ENCODE measurements at regions not wholly inside any gene's neighbourhood (a gene's known extent, or its start where the extent isn't known, plus 50 kb on each side); places are given as distances from the start of the nearest gene placed in this dataset.
A peak's percentile ranks its signal among the peaks of the same experiment; 100 is the strongest.

DNA sequence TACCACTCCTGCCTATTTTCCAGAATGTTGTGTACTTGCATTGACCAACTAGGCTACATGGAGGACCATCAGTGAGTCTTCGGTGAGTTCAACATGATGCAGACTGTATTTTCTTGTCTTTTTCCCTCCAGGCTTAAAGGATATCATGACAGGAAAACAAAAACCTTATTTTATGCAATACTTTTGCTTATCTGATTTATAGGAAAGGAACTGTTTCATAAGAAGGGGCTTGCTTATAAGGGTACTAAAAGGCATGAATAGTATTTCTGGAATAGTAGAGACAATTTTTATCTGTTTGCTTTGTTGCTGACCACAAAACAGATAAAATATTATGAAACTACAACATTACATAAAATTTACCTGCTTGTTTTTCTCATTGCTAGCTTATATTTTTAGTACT, 374.7 kb downstream of the KLF5 start:
- 88% methylated on average over 1 of the region's 1 CpG for WGBS
- H3K9ac ChIP-seq (ENCODE audit: low read length): no peak overlapping the region

DNA sequence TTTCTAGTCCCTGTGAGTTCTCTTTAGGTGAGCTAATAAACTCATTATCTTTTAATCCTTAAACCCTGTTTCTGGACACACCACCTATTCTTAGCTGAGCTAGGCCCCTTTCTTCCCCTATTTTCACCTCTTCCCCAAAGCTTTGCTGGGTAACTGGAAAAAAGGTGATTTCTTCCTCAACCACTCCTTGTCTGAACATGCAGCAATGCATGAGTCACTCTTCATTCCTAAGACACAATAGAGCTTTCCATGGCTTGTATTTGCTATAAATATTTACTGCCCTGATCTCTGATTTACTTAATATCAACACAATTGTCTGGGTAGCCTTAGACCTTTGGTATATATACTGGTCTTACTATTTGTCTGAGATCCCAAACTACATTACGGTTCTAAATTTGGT, 370.9 kb downstream of the KLF5 start:
- Histone ChIP-seq H3K79me1 (replicated peaks; ENCODE audit: low read length, poor library complexity, severe bottlenecking) (no peaks in the 10 kb centered on the region), H3K18ac (ENCODE audit: low read depth in 1 of 2, low read length in 2 of 2) (no peak overlapping the region), H3K4me1 (ENCODE audit: control insufficient read depth, insufficient read depth, low read depth, low read length) (no peaks in the 10 kb centered on the region), H4K91ac (ENCODE audit: low read length) (no peak overlapping the region), H3K23ac (ENCODE audit: low read length in 2 of 2) (no peak overlapping the region), H2AK5ac (ENCODE audit: low read length, severe bottlenecking) (no peak overlapping the region), H3K4me3 (ENCODE audit: insufficient read depth in 1 of 2, low read depth in 1 of 2, low read length in 2 of 2) (no peak overlapping the region), H3K14ac (ENCODE audit: low read length in 2 of 2) (no peak overlapping the region), H3K27ac (ENCODE audit: low read length, poor library complexity, severe bottlenecking) (no peak overlapping the region), H2AFZ (ENCODE audit: low read depth, low read length) (no peak overlapping the region), H4K8ac (ENCODE audit: low read length) (no peak overlapping the region), H3K4ac (ENCODE audit: low read depth in 1 of 2, low read length in 2 of 2) (no peak overlapping the region), H2BK5ac (ENCODE audit: low read depth, low read length, poor library complexity, severe bottlenecking) (no peak overlapping the region), H3K9me3 (ENCODE audit: control insufficient read depth, low read length) (peaks cover 11% of the 10 kb centered on the region), H2BK12ac (ENCODE audit: low read length in 2 of 2) (no peak overlapping the region), H2BK15ac (ENCODE audit: low read depth, poor library complexity, severe bottlenecking) (no peak overlapping the region), H3K36me3 (ENCODE audit: control insufficient read depth in 1 of 2, insufficient read depth in 2 of 2, low read depth in 1 of 2, low read length in 2 of 2) (no peaks in the 10 kb centered on the region), H2BK120ac (ENCODE audit: low read depth, low read length) (no peak overlapping the region), H3K27me3 (ENCODE audit: control insufficient read depth in 1 of 2, insufficient read depth in 1 of 2, low read length in 2 of 2) (no peaks in the 10 kb centered on the region), H3K9ac (ENCODE audit: low read length) (no peak overlapping the region), H3K4me2 (ENCODE audit: low read length, poor library complexity, severe bottlenecking) (no peak overlapping the region)
- no CpG with 5 or more reads among the region's 1 CpG for WGBS
- DNase-seq: peak; percentile 22

More for the DNA sequence above, 374.7 kb downstream of the KLF5 start:
- Histone ChIP-seq H3K27ac (ENCODE audit: low read length, poor library complexity, severe bottlenecking) (no peak overlapping the region), H2AFZ (ENCODE audit: low read depth, low read length) (no peak overlapping the region), H4K91ac (ENCODE audit: low read length) (no peak overlapping the region), H2BK12ac (ENCODE audit: low read length in 2 of 2) (no peak overlapping the region), H3K4me3 (ENCODE audit: insufficient read depth in 1 of 2, low read depth in 1 of 2, low read length in 2 of 2) (no peak overlapping the region), H4K8ac (ENCODE audit: low read length) (no peak overlapping the region), H3K4ac (ENCODE audit: low read depth in 1 of 2, low read length in 2 of 2) (no peak overlapping the region), H2AK5ac (ENCODE audit: low read length, severe bottlenecking) (no peak overlapping the region), H2BK120ac (ENCODE audit: low read depth, low read length) (no peak overlapping the region), H3K36me3 (ENCODE audit: control insufficient read depth in 1 of 2, insufficient read depth in 2 of 2, low read depth in 1 of 2, low read length in 2 of 2) (no peaks in the 10 kb centered on the region), H3K79me1 (replicated peaks; ENCODE audit: low read length, poor library complexity, severe bottlenecking) (no peaks in the 10 kb centered on the region), H3K4me2 (ENCODE audit: low read length, poor library complexity, severe bottlenecking) (no peak overlapping the region), H3K4me1 (ENCODE audit: control insufficient read depth, insufficient read depth, low read depth, low read length) (no peaks in the 10 kb centered on the region), H3K23ac (ENCODE audit: low read length in 2 of 2) (no peak overlapping the region), H3K14ac (ENCODE audit: low read length in 2 of 2) (no peak overlapping the region), H3K9me3 (ENCODE audit: control insufficient read depth, low read length) (peaks cover 33% of the 10 kb centered on the region), H2BK5ac (ENCODE audit: low read depth, low read length, poor library complexity, severe bottlenecking) (no peak overlapping the region), H3K27me3 (ENCODE audit: control insufficient read depth in 1 of 2, insufficient read depth in 1 of 2, low read length in 2 of 2) (no peaks in the 10 kb centered on the region), H3K18ac (ENCODE audit: low read depth in 1 of 2, low read length in 2 of 2) (no peak overlapping the region), H2BK15ac (ENCODE audit: low read depth, poor library complexity, severe bottlenecking) (no peak overlapping the region)
- no peak for DNase-seq

- Histone ChIP-seq H3K79me1 (replicated peaks; ENCODE audit: low read length, poor library complexity, severe bottlenecking) (no peaks in the 10 kb centered on the region), H3K14ac (ENCODE audit: low read length in 2 of 2) (no peak overlapping the region), H3K23ac (ENCODE audit: low read length in 2 of 2) (no peak overlapping the region), H3K9ac (ENCODE audit: low read length) (no peak overlapping the region), H3K18ac (ENCODE audit: low read depth in 1 of 2, low read length in 2 of 2) (no peak overlapping the region), H3K27ac (ENCODE audit: low read length, poor library complexity, severe bottlenecking) (no peak overlapping the region), H3K4me2 (ENCODE audit: low read length, poor library complexity, severe bottlenecking) (no peak overlapping the region), H2BK15ac (ENCODE audit: low read depth, poor library complexity, severe bottlenecking) (no peak overlapping the region), H4K8ac (ENCODE audit: low read length) (no peak overlapping the region), H3K4me1 (ENCODE audit: control insufficient read depth, insufficient read depth, low read depth, low read length) (no peaks in the 10 kb centered on the region), H3K9me3 (ENCODE audit: control insufficient read depth, low read length) (peaks cover 4% of the 10 kb centered on the region), H2AFZ (ENCODE audit: low read depth, low read length) (no peak overlapping the region), H2BK5ac (ENCODE audit: low read depth, low read length, poor library complexity, severe bottlenecking) (no peak overlapping the region), H3K36me3 (ENCODE audit: control insufficient read depth in 1 of 2, insufficient read depth in 2 of 2, low read depth in 1 of 2, low read length in 2 of 2) (no peaks in the 10 kb centered on the region), H3K4me3 (ENCODE audit: insufficient read depth in 1 of 2, low read depth in 1 of 2, low read length in 2 of 2) (no peak overlapping the region), H3K27me3 (ENCODE audit: control insufficient read depth in 1 of 2, insufficient read depth in 1 of 2, low read length in 2 of 2) (no peaks in the 10 kb centered on the region), H4K91ac (ENCODE audit: low read length) (no peak overlapping the region), H2AK5ac (ENCODE audit: low read length, severe bottlenecking) (no peak overlapping the region), H3K4ac (ENCODE audit: low read depth in 1 of 2, low read length in 2 of 2) (no peak overlapping the region), H2BK12ac (ENCODE audit: low read length in 2 of 2) (no peak overlapping the region), H2BK120ac (ENCODE audit: low read depth, low read length) (no peak overlapping the region)
- 100% methylated on average over 1 of the region's 1 CpG for WGBS
- no peak for DNase-seq
These were observed 369.9 kb downstream of the KLF5 start for GRCh38 chr13:73428706-73429105.

- no peak overlapping the region for H2AK5ac ChIP-seq (ENCODE audit: low read length, severe bottlenecking)
- peak; percentile 71 for DNase-seq
- H3K4me2 ChIP-seq (ENCODE audit: low read length, poor library complexity, severe bottlenecking): no peak overlapping the region
- no peak overlapping the region for H4K8ac ChIP-seq (ENCODE audit: low read length)
- no peak overlapping the region for H3K23ac ChIP-seq (ENCODE audit: low read length in 2 of 2)
- no peaks in the 10 kb centered on the region for H3K36me3 ChIP-seq (ENCODE audit: control insufficient read depth in 1 of 2, insufficient read depth in 2 of 2, low read depth in 1 of 2, low read length in 2 of 2)
- no peak overlapping the region for H3K14ac ChIP-seq (ENCODE audit: low read length in 2 of 2)
- no peak overlapping the region for H2BK12ac ChIP-seq (ENCODE audit: low read length in 2 of 2)
- no peak overlapping the region for H3K18ac ChIP-seq (ENCODE audit: low read depth in 1 of 2, low read length in 2 of 2)
- no peaks in the 10 kb centered on the region for H3K79me1 ChIP-seq (replicated peaks; ENCODE audit: low read length, poor library complexity, severe bottlenecking)
- 80% methylated on average over 3 of the region's 3 CpGs for WGBS
- no peak overlapping the region for H2BK5ac ChIP-seq (ENCODE audit: low read depth, low read length, poor library complexity, severe bottlenecking)
- no peak overlapping the region for H3K4me3 ChIP-seq (ENCODE audit: insufficient read depth in 1 of 2, low read depth in 1 of 2, low read length in 2 of 2)
- no peak overlapping the region for H3K27ac ChIP-seq (ENCODE audit: low read length, poor library complexity, severe bottlenecking)
- H3K4ac ChIP-seq (ENCODE audit: low read depth in 1 of 2, low read length in 2 of 2): no peak overlapping the region
- H3K4me1 ChIP-seq (ENCODE audit: control insufficient read depth, insufficient read depth, low read depth, low read length): no peaks in the 10 kb centered on the region
- H3K27me3 ChIP-seq (ENCODE audit: control insufficient read depth in 1 of 2, insufficient read depth in 1 of 2, low read length in 2 of 2): no peaks in the 10 kb centered on the region
- H2BK15ac ChIP-seq (ENCODE audit: low read depth, poor library complexity, severe bottlenecking): no peak overlapping the region
- no peak overlapping the region for H2AFZ ChIP-seq (ENCODE audit: low read depth, low read length)
- no peak overlapping the region for H2BK120ac ChIP-seq (ENCODE audit: low read depth, low read length)
- H3K9me3 ChIP-seq (ENCODE audit: control insufficient read depth, low read length): peaks cover 3% of the 10 kb centered on the region
- no peak overlapping the region for H3K9ac ChIP-seq (ENCODE audit: low read length)
- no peak overlapping the region for H4K91ac ChIP-seq (ENCODE audit: low read length)
These were observed 369.3 kb downstream of the KLF5 start for GRCh38 chr13:73428137-73428536.

All from mesenchymal stem cell (in vitro differentiated cells and primary cell).